ENCODE measurements at regions not wholly inside any gene's neighbourhood (a gene's known extent, or its start where the extent isn't known, plus 50 kb on each side); places are given as distances from the start of the nearest gene placed in this dataset.
"Not testable (repeated sequence)": the region's sequence is repeated elsewhere in the genome, so short reads cannot be mapped to it uniquely, and the experiment has no call there.

DNA sequence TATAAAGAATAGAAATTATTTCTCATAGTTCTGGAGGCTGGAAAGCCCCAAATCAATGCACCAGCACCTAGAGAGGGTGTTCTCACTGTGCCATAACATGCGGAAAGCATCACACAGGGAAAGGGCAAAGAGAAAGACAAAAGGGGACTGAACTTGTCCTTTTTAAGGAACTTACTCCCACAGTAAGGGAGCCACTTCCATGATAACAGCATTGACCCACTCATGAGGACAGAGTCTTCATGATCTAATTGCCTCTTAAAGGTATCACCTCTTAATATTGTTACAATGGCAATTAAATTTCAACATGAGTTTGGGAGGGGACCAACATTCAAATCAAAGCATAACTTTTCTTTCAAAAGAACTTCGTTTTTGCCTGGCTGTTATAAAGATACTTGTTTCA lies 582.2 kb upstream of the ARID1B start:
- Mint-ChIP-seq H3K4me1 (no peaks in the 10 kb centered on the region), H3K36me3 (no peaks in the 10 kb centered on the region), H3K4me3 (no peak overlapping the region), H3K9me3 (peaks cover 7% of the 10 kb centered on the region), H3K27ac (no peak overlapping the region), H3K27me3 (ENCODE audit: low read depth) (peaks cover 2% of the 10 kb centered on the region)
- no peak for DNase-seq (ENCODE audit: low spot score in 2 of 2, unreplicated experiment in 2 of 2)
- TF ChIP-seq, protein P1, sequence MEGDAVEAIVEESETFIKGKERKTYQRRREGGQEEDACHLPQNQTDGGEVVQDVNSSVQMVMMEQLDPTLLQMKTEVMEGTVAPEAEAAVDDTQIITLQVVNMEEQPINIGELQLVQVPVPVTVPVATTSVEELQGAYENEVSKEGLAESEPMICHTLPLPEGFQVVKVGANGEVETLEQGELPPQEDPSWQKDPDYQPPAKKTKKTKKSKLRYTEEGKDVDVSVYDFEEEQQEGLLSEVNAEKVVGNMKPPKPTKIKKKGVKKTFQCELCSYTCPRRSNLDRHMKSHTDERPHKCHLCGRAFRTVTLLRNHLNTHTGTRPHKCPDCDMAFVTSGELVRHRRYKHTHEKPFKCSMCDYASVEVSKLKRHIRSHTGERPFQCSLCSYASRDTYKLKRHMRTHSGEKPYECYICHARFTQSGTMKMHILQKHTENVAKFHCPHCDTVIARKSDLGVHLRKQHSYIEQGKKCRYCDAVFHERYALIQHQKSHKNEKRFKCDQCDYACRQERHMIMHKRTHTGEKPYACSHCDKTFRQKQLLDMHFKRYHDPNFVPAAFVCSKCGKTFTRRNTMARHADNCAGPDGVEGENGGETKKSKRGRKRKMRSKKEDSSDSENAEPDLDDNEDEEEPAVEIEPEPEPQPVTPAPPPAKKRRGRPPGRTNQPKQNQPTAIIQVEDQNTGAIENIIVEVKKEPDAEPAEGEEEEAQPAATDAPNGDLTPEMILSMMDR (IDR thresholded peaks at IDR 0.05; ENCODE audit: unreplicated experiment): no peak

DNA sequence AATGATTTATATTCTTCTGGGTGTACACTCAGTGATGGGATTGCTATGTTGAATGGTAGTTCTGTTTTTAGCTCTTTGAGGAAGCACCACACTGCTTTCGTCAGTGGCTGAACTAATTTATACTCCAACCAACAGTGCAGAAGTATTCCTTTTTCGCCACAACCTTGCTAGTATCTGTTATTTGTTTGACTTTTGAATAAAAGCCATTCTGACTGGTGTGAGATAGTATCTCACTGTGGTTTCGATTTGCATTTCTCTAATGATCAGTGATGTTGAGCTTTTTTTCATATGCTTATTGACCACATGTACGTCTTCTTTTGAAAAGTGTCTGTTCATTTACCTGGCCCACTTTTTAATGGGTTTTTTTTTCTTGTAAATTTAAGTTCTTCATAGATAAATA lies 583.8 kb upstream of the ARID1B start:
- no peak for DNase-seq (ENCODE audit: low spot score in 2 of 2, unreplicated experiment in 2 of 2)
- TF ChIP-seq, protein P1 (IDR thresholded peaks at IDR 0.05; ENCODE audit: unreplicated experiment): no peak
- Mint-ChIP-seq H3K27me3 (ENCODE audit: low read depth) (peaks cover 5% of the 10 kb centered on the region), H3K27ac (no peak overlapping the region), H3K4me3 (no peak overlapping the region), H3K9me3 (peaks cover 7% of the 10 kb centered on the region), H3K4me1 (no peaks in the 10 kb centered on the region), H3K36me3 (no peaks in the 10 kb centered on the region)

GRCh38 chr6:156191895-156192294 lies 585.3 kb upstream of the ARID1B start:
- Mint-ChIP-seq H3K36me3 (no peaks in the 10 kb centered on the region), H3K4me1 (no peaks in the 10 kb centered on the region), H3K27ac (no peak overlapping the region), H3K27me3 (ENCODE audit: low read depth) (peaks cover 5% of the 10 kb centered on the region), H3K9me3 (peaks cover 7% of the 10 kb centered on the region), H3K4me3 (no peak overlapping the region)
- TF ChIP-seq, protein P1 (IDR thresholded peaks at IDR 0.05; ENCODE audit: unreplicated experiment): no peak
- no peak for DNase-seq (ENCODE audit: low spot score in 2 of 2, unreplicated experiment in 2 of 2)

- H3K27me3 Mint-ChIP-seq (ENCODE audit: low read depth); H3K27ac Mint-ChIP-seq; H3K4me3 Mint-ChIP-seq; DNase-seq (ENCODE audit: low spot score in 2 of 2, unreplicated experiment in 2 of 2); H3K4me1 Mint-ChIP-seq; H3K9me3 Mint-ChIP-seq; H3K36me3 Mint-ChIP-seq: not testable (repeated sequence)
These were observed 585.8 kb upstream of the ARID1B start for GRCh38 chr6:156191390-156191789.

DNA sequence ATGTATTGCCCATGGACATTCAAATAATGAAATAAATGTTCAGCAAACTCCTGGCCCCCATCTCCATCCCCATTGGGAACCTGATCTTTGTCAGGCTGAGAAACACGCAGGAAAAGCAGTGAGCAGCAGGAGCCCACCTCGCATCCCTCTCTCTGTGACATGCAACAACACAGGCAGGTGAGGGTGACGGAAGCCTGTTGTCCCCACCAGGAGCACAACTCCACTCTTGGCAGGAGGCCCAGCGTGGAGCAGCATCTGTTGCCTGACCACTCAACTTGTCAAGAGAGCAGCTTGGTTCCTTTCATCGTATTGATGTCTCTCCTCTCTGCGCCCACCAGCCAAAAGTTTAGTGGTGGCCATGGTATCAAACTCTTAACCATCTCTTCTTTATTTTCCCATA lies 586.9 kb upstream of the ARID1B start:
- DNase-seq (ENCODE audit: low spot score in 2 of 2, unreplicated experiment in 2 of 2): no peak
- Mint-ChIP-seq H3K27me3 (ENCODE audit: low read depth) (peaks cover 5% of the 10 kb centered on the region), H3K9me3 (peaks cover 7% of the 10 kb centered on the region), H3K4me3 (no peak overlapping the region), H3K27ac (no peak overlapping the region), H3K4me1 (no peaks in the 10 kb centered on the region), H3K36me3 (no peaks in the 10 kb centered on the region)
- TF ChIP-seq, protein P1 (IDR thresholded peaks at IDR 0.05; ENCODE audit: unreplicated experiment): no peak

DNA sequence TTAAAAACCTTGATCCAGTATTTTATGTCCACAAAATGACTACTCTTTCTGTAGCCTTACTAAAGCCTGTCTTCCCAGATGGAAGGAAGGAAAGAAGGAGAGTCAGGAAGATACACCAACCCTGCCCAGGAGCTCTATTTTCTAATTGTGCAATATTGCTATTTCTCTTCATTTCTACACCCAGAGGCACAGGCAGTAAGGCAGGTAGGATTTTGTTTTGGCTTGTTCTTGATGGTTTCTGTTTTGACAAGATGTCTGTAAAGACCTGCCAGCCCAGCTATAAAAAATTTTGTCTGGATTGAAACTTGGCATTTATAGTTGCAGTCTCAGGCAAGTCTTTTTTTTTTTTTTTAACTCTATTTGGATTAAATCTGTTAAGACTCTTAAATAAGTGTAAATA lies 587.5 kb upstream of the ARID1B start:
- peaks cover 5% of the 10 kb centered on the region for H3K27me3 Mint-ChIP-seq (ENCODE audit: low read depth)
- DNase-seq (ENCODE audit: low spot score in 2 of 2, unreplicated experiment in 2 of 2): no peak
- H3K27ac Mint-ChIP-seq: no peak overlapping the region
- TF ChIP-seq, protein P1 (IDR thresholded peaks at IDR 0.05; ENCODE audit: unreplicated experiment): no peak
- H3K4me3 Mint-ChIP-seq: no peak overlapping the region
- H3K36me3 Mint-ChIP-seq: no peaks in the 10 kb centered on the region
- H3K4me1 Mint-ChIP-seq: no peaks in the 10 kb centered on the region
- peaks cover 7% of the 10 kb centered on the region for H3K9me3 Mint-ChIP-seq

All from mesothelial cell of epicardium (in vitro differentiated cells).